ENCODE measurements at regions not wholly inside any gene's neighbourhood (a gene's known extent, or its start where the extent isn't known, plus 50 kb on each side); places are given as distances from the start of the nearest gene placed in this dataset.
A peak's percentile ranks its signal among the peaks of the same experiment; 100 is the strongest.

DNA sequence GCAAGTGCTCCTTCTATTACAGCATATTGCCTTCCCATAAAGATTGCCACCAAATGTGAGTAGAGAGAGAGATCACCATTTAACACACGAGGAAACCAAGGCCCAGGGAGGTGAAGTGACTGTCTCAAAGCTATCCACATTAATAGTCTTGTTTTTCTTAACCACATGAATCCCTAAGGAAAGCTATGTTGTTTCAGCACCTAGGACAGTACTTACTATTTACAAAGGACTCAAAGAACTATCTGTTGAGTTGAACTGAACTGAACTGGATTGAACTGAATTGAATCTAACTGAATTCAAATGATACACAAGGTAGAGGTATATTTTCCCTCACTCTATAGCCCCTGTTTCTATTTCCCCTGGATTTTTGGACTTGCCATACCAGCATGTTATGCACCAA, 430.4 kb downstream of the CAAP1 start:
- Mint-ChIP-seq H3K36me3 (ENCODE audit: unreplicated experiment) (no peaks in the 10 kb centered on the region), H3K4me1 (ENCODE audit: low read depth, unreplicated experiment) (peaks cover 10% of the 10 kb centered on the region), H3K27ac (ENCODE audit: unreplicated experiment) (no peak overlapping the region), H3K4me3 (ENCODE audit: unreplicated experiment) (no peak overlapping the region), H3K9me3 (ENCODE audit: unreplicated experiment) (peaks cover 4% of the 10 kb centered on the region), H3K27me3 (ENCODE audit: unreplicated experiment) (peaks cover 2% of the 10 kb centered on the region)
- no peak for DNase-seq
- TF ChIP-seq, protein P1, sequence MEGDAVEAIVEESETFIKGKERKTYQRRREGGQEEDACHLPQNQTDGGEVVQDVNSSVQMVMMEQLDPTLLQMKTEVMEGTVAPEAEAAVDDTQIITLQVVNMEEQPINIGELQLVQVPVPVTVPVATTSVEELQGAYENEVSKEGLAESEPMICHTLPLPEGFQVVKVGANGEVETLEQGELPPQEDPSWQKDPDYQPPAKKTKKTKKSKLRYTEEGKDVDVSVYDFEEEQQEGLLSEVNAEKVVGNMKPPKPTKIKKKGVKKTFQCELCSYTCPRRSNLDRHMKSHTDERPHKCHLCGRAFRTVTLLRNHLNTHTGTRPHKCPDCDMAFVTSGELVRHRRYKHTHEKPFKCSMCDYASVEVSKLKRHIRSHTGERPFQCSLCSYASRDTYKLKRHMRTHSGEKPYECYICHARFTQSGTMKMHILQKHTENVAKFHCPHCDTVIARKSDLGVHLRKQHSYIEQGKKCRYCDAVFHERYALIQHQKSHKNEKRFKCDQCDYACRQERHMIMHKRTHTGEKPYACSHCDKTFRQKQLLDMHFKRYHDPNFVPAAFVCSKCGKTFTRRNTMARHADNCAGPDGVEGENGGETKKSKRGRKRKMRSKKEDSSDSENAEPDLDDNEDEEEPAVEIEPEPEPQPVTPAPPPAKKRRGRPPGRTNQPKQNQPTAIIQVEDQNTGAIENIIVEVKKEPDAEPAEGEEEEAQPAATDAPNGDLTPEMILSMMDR (IDR thresholded peaks at IDR 0.05; ENCODE audit: partially characterized antibody, unreplicated experiment): no peak

DNA sequence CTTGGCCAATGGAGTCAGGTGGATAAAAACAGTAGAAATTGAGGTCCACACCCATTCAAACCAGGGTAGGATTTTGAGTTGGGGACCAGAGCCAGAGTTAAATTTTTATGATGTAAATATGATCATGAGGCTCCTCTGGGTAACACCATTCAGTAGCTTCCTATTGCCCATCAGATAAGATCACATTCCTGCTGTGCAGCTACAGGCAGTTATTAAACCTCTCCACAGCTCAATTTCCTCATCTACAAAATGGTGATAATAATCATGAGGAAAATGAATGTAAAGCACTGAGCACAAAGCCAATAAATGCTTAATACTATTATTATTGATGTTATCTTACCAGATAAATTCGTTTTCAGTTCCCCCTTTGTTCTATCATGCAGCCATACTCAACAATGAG, 432.0 kb downstream of the CAAP1 start:
- Mint-ChIP-seq H3K4me1 (ENCODE audit: low read depth, unreplicated experiment) (peaks cover 10% of the 10 kb centered on the region), H3K27me3 (ENCODE audit: unreplicated experiment) (peaks cover 2% of the 10 kb centered on the region), H3K4me3 (ENCODE audit: unreplicated experiment) (no peak overlapping the region), H3K27ac (ENCODE audit: unreplicated experiment) (no peak overlapping the region), H3K9me3 (ENCODE audit: unreplicated experiment) (peaks cover 4% of the 10 kb centered on the region), H3K36me3 (ENCODE audit: unreplicated experiment) (no peaks in the 10 kb centered on the region)
- TF ChIP-seq, protein P1 (IDR thresholded peaks at IDR 0.05; ENCODE audit: partially characterized antibody, unreplicated experiment): no peak
- DNase-seq: no peak

DNA sequence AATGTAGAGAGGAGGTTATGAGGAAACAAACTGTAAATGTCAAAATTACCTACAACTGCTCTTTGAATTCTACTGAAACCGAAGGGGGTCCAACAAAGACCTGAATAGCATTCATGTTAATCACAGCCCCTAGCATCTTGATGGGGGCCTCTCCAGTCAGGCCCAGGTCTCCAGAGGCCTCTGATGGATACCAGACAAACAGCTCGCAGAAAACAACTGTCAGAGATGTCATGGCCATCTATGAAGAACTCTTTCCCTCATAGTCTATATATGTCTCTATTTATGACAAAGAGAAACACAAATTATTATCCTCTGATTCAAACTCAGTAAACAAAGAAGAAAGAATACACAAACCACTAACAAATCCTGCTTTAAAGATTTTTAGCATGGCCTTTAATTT, 432.6 kb downstream of the CAAP1 start:
- no peak overlapping the region for H3K4me3 Mint-ChIP-seq (ENCODE audit: unreplicated experiment)
- no peaks in the 10 kb centered on the region for H3K36me3 Mint-ChIP-seq (ENCODE audit: unreplicated experiment)
- H3K4me1 Mint-ChIP-seq (ENCODE audit: low read depth, unreplicated experiment): peaks cover 10% of the 10 kb centered on the region
- peaks cover 2% of the 10 kb centered on the region for H3K27me3 Mint-ChIP-seq (ENCODE audit: unreplicated experiment)
- H3K27ac Mint-ChIP-seq (ENCODE audit: unreplicated experiment): no peak overlapping the region
- TF ChIP-seq, protein P1 (IDR thresholded peaks at IDR 0.05; ENCODE audit: partially characterized antibody, unreplicated experiment): no peak
- DNase-seq: peak; percentile 13
- peaks cover 4% of the 10 kb centered on the region for H3K9me3 Mint-ChIP-seq (ENCODE audit: unreplicated experiment)

DNA sequence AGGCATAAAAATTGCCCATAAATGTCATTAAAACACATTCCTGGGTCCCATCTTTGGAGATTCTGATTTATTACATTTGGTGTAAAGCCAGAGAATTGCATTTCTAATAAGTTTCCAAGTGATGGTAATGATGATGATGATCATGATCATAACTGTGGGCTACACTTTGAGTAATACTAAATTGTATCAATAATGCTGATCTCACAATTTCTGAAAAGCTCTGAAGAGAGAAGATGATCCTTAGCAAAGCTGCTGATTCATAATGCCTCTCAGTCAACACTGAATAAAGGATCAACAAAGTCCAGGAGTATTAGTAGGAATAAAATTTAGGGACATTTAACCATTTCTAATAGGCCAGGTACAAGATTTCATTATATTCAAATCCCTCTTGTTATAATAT, 434.5 kb downstream of the CAAP1 start:
- Mint-ChIP-seq H3K36me3 (ENCODE audit: unreplicated experiment) (no peaks in the 10 kb centered on the region), H3K4me1 (ENCODE audit: low read depth, unreplicated experiment) (peaks cover 10% of the 10 kb centered on the region), H3K27me3 (ENCODE audit: unreplicated experiment) (peaks cover 2% of the 10 kb centered on the region), H3K4me3 (ENCODE audit: unreplicated experiment) (no peak overlapping the region), H3K9me3 (ENCODE audit: unreplicated experiment) (peaks cover 4% of the 10 kb centered on the region), H3K27ac (ENCODE audit: unreplicated experiment) (no peak overlapping the region)
- DNase-seq: no peak
- TF ChIP-seq, protein P1 (IDR thresholded peaks at IDR 0.05; ENCODE audit: partially characterized antibody, unreplicated experiment): no peak

DNA sequence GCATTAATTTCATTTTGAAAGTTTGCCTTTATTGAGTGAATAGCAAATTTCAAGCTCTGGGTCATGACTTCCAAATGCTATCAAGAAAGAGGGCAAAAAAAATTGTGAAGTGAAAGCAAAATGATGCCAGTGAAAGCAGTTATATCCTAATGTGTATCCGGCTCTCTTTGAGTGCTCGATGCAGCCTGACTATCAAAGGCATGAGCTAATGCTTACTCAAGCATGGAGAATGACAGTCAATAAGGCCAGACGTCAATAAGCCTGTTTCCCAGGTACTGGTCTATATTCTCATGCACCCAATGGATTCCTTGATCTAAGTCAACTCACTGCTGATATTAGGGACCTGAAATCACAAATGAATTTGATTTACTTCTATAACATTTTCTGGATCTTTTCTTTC, 435.5 kb downstream of the CAAP1 start:
- TF ChIP-seq, protein P1 (IDR thresholded peaks at IDR 0.05; ENCODE audit: partially characterized antibody, unreplicated experiment): no peak
- Mint-ChIP-seq H3K4me1 (ENCODE audit: low read depth, unreplicated experiment) (peaks cover 10% of the 10 kb centered on the region), H3K27me3 (ENCODE audit: unreplicated experiment) (peaks cover 2% of the 10 kb centered on the region), H3K27ac (ENCODE audit: unreplicated experiment) (no peak overlapping the region), H3K4me3 (ENCODE audit: unreplicated experiment) (no peak overlapping the region), H3K36me3 (ENCODE audit: unreplicated experiment) (no peaks in the 10 kb centered on the region), H3K9me3 (ENCODE audit: unreplicated experiment) (peaks cover 4% of the 10 kb centered on the region)
- DNase-seq: no peak

Data from glutamatergic neuron (in vitro differentiated cells).